ENCODE measurements at regions not wholly inside any gene's neighbourhood (a gene's known extent, or its start where the extent isn't known, plus 50 kb on each side); places are given as distances from the start of the nearest gene placed in this dataset. TPM values are rescaled to one million over a fixed set of nuclear protein-coding genes. Genes with fewer than 3 reads are reported as not detected.

Small RNAs in the stretch of these regions (small RNA-seq; reads per million reads assigned to genes)
- gene RNA5-8SP4, result not detected
